ENCODE measurements at regions not wholly inside any gene's neighbourhood (a gene's known extent, or its start where the extent isn't known, plus 50 kb on each side); places are given as distances from the start of the nearest gene placed in this dataset.

DNA sequence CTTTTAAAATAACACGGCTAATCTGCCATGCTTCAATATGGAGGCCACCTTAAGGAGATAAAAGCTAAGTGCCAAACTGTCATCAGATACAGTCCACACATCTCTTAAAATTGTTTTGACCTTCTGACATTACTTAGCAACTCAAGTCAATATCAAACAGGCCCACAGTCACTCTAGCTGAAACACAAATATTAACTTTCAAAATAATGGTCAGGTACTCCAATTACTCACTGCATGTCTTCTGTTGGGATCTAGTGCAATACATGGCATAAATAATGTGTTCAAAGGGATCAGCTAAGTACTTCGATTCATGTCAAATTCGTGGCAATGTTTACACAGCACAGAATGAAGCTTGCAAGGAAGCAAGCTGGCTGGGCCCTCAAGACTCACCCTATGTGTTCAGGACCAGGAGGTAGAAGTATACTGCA lies 133.9 kb upstream of the BEND6 start (continued):
- TF ChIP-seq, protein P1, sequence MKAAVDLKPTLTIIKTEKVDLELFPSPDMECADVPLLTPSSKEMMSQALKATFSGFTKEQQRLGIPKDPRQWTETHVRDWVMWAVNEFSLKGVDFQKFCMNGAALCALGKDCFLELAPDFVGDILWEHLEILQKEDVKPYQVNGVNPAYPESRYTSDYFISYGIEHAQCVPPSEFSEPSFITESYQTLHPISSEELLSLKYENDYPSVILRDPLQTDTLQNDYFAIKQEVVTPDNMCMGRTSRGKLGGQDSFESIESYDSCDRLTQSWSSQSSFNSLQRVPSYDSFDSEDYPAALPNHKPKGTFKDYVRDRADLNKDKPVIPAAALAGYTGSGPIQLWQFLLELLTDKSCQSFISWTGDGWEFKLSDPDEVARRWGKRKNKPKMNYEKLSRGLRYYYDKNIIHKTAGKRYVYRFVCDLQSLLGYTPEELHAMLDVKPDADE (IDR thresholded peaks at IDR 0.05), result no peak

DNA sequence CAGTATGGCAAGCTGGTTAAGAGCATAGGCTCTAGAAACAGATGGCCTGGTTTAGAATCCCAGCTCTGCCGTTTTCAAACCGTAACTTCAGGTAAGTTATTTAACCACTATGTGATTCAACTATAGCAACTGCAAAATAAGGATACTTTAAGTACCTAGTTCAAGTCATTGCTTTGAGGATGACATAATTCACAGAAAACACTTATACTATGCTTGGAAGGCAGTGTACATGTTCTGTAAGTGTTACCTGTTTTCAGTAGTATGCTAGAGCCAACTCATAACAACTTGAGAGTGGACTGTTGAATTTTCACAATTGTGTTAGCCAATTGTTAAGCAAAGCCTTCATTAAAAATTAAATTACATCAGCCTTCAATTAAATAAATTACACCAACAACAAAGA lies 134.8 kb upstream of the BEND6 start:
- no peak overlapping the region for H3K27ac Mint-ChIP-seq
- Histone ChIP-seq H3K36me3 (ENCODE audit: insufficient read depth) (no peaks in the 10 kb centered on the region), H3K27ac (ENCODE audit: low read depth) (no peak overlapping the region), H3K27me3 (ENCODE audit: insufficient read depth) (no peaks in the 10 kb centered on the region), H3F3A (replicated peaks; ENCODE audit: low read depth) (peaks cover 4% of the 10 kb centered on the region; the same call in 1 of the 2 replicates), H4K20me1 (replicated peaks; ENCODE audit: insufficient read depth) (peaks cover 34% of the 10 kb centered on the region), H2AFZ (no peak overlapping the region), H3K4me1 (ENCODE audit: insufficient read depth) (peaks cover 49% of the 10 kb centered on the region), H3K9me2 (ENCODE audit: insufficient read depth) (no peaks in the 10 kb centered on the region), H3K79me2 (replicated peaks; ENCODE audit: insufficient read depth) (peaks cover 91% of the 10 kb centered on the region), H3K4me3 (no peak overlapping the region), H3K4me2 (no peak overlapping the region)
- H3K36me3 Mint-ChIP-seq (ENCODE audit: low read depth), result peaks cover 7% of the 10 kb centered on the region; the same call in 1 of the 3 replicates
- no peaks in the 10 kb centered on the region for H3K27me3 Mint-ChIP-seq (ENCODE audit: insufficient read depth, low read depth, poor library complexity)
- H3K9me3 Mint-ChIP-seq, result no peaks in the 10 kb centered on the region
- DNase-seq (ENCODE audit: low spot score) (no peak), ATAC-seq (no peak)
- peaks cover 54% of the 10 kb centered on the region for H3K4me1 Mint-ChIP-seq
- H3K4me3 Mint-ChIP-seq, result no peak overlapping the region
- TF ChIP-seq CREB1 (CRISPR knock-in tag; IDR thresholded peaks at IDR 0.05; ENCODE audit: low read depth), result no peak
- TF ChIP-seq, protein P2, sequence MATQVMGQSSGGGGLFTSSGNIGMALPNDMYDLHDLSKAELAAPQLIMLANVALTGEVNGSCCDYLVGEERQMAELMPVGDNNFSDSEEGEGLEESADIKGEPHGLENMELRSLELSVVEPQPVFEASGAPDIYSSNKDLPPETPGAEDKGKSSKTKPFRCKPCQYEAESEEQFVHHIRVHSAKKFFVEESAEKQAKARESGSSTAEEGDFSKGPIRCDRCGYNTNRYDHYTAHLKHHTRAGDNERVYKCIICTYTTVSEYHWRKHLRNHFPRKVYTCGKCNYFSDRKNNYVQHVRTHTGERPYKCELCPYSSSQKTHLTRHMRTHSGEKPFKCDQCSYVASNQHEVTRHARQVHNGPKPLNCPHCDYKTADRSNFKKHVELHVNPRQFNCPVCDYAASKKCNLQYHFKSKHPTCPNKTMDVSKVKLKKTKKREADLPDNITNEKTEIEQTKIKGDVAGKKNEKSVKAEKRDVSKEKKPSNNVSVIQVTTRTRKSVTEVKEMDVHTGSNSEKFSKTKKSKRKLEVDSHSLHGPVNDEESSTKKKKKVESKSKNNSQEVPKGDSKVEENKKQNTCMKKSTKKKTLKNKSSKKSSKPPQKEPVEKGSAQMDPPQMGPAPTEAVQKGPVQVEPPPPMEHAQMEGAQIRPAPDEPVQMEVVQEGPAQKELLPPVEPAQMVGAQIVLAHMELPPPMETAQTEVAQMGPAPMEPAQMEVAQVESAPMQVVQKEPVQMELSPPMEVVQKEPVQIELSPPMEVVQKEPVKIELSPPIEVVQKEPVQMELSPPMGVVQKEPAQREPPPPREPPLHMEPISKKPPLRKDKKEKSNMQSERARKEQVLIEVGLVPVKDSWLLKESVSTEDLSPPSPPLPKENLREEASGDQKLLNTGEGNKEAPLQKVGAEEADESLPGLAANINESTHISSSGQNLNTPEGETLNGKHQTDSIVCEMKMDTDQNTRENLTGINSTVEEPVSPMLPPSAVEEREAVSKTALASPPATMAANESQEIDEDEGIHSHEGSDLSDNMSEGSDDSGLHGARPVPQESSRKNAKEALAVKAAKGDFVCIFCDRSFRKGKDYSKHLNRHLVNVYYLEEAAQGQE (IDR thresholded peaks at IDR 0.05; ENCODE audit: unreplicated experiment), result no peak
- TF ChIP-seq NANOG (IDR thresholded peaks at IDR 0.05; ENCODE audit: borderline replicate concordance), result no peak
- TF ChIP-seq POLR2AphosphoS5 (IDR thresholded peaks at IDR 0.05; ENCODE audit: low read depth), result no peak
- TF ChIP-seq, protein P3, sequence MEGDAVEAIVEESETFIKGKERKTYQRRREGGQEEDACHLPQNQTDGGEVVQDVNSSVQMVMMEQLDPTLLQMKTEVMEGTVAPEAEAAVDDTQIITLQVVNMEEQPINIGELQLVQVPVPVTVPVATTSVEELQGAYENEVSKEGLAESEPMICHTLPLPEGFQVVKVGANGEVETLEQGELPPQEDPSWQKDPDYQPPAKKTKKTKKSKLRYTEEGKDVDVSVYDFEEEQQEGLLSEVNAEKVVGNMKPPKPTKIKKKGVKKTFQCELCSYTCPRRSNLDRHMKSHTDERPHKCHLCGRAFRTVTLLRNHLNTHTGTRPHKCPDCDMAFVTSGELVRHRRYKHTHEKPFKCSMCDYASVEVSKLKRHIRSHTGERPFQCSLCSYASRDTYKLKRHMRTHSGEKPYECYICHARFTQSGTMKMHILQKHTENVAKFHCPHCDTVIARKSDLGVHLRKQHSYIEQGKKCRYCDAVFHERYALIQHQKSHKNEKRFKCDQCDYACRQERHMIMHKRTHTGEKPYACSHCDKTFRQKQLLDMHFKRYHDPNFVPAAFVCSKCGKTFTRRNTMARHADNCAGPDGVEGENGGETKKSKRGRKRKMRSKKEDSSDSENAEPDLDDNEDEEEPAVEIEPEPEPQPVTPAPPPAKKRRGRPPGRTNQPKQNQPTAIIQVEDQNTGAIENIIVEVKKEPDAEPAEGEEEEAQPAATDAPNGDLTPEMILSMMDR (conservative IDR thresholded peaks at IDR 0.05; ENCODE audit: low read depth in 2 of 2), result no peak
- no peak for TF ChIP-seq EZH2phosphoT487 (IDR thresholded peaks at IDR 0.05; ENCODE audit: unreplicated experiment)
- TF ChIP-seq STAT1 (IDR thresholded peaks at IDR 0.05; ENCODE audit: unreplicated experiment), result no peak
- TF ChIP-seq JUNB (IDR thresholded peaks at IDR 0.05; ENCODE audit: unreplicated experiment), result no peak
- TF ChIP-seq, protein P1 (IDR thresholded peaks at IDR 0.05), result no peak
- TF ChIP-seq EZH2 (IDR thresholded peaks at IDR 0.05; ENCODE audit: low read depth, unreplicated experiment), result no peak
- TF ChIP-seq, protein P4, sequence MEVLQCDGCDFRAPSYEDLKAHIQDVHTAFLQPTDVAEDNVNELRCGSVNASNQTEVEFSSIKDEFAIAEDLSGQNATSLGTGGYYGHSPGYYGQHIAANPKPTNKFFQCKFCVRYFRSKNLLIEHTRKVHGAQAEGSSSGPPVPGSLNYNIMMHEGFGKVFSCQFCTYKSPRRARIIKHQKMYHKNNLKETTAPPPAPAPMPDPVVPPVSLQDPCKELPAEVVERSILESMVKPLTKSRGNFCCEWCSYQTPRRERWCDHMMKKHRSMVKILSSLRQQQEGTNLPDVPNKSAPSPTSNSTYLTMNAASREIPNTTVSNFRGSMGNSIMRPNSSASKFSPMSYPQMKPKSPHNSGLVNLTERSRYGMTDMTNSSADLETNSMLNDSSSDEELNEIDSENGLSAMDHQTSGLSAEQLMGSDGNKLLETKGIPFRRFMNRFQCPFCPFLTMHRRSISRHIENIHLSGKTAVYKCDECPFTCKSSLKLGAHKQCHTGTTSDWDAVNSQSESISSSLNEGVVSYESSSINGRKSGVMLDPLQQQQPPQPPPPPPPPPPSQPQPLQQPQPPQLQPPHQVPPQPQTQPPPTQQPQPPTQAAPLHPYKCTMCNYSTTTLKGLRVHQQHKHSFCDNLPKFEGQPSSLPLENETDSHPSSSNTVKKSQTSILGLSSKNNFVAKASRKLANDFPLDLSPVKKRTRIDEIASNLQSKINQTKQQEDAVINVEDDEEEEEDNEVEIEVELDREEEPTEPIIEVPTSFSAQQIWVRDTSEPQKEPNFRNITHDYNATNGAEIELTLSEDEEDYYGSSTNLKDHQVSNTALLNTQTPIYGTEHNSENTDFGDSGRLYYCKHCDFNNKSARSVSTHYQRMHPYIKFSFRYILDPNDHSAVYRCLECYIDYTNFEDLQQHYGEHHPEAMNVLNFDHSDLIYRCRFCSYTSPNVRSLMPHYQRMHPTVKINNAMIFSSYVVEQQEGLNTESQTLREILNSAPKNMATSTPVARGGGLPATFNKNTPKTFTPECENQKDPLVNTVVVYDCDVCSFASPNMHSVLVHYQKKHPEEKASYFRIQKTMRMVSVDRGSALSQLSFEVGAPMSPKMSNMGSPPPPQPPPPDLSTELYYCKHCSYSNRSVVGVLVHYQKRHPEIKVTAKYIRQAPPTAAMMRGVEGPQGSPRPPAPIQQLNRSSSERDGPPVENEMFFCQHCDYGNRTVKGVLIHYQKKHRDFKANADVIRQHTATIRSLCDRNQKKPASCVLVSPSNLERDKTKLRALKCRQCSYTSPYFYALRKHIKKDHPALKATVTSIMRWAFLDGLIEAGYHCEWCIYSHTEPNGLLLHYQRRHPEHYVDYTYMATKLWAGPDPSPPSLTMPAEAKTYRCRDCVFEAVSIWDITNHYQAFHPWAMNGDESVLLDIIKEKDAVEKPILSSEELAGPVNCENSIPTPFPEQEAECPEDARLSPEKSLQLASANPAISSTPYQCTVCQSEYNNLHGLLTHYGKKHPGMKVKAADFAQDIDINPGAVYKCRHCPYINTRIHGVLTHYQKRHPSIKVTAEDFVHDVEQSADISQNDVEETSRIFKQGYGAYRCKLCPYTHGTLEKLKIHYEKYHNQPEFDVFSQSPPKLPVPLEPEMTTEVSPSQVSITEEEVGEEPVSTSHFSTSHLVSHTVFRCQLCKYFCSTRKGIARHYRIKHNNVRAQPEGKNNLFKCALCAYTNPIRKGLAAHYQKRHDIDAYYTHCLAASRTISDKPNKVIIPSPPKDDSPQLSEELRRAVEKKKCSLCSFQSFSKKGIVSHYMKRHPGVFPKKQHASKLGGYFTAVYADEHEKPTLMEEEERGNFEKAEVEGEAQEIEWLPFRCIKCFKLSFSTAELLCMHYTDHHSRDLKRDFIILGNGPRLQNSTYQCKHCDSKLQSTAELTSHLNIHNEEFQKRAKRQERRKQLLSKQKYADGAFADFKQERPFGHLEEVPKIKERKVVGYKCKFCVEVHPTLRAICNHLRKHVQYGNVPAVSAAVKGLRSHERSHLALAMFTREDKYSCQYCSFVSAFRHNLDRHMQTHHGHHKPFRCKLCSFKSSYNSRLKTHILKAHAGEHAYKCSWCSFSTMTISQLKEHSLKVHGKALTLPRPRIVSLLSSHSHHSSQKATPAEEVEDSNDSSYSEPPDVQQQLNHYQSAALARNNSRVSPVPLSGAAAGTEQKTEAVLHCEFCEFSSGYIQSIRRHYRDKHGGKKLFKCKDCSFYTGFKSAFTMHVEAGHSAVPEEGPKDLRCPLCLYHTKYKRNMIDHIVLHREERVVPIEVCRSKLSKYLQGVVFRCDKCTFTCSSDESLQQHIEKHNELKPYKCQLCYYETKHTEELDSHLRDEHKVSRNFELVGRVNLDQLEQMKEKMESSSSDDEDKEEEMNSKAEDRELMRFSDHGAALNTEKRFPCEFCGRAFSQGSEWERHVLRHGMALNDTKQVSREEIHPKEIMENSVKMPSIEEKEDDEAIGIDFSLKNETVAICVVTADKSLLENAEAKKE (CRISPR knock-in tag; IDR thresholded peaks at IDR 0.05), result no peak
- no peak for TF ChIP-seq ZNF114 (CRISPR knock-in tag; IDR thresholded peaks at IDR 0.05)

Measured in GM23338 (cell line).